Heart left ventricle (tissue), 13 donors: ENCODE measurements at regions not wholly inside any gene's neighbourhood (a gene's known extent, or its start where the extent isn't known, plus 50 kb on each side); places are given as distances from the start of the nearest gene placed in this dataset.

ENCODE experiments used
- POLR2A ChIP-seq, 2 donors: fragments of 450-650 bp; IDR thresholded peaks; one replicate each; pipeline ENCODE4 v1.6.1; 2017; ENCODE audit warnings: antibody characterized with exemption in 2 of 2, mild to moderate bottlenecking in 2 of 2, moderate library complexity in 2 of 2
- TF ChIP-seq, protein P1 (sequence below), 12 donors: fragments of 200-600 bp; sonication (generic) in 4 of 12; IDR thresholded peaks; one replicate each; pipeline versions ENCODE4 v1.5.0 to v1.8.0; 2018 to 2022; ENCODE audit warnings: antibody characterized with exemption in 12 of 12, mild to moderate bottlenecking in 5 of 12
- donor health status: ischemic (EF 13 %, LVEDD 7.1; RV severe dilation, severe dysfunction).
- donor health status: DM: no; HTN: yes; CAD: no.
- donor health status: DM: no; HTN: no; CAD: no.
- donor health status: ischemic (EF 25% LVEDD 6.9; RV normal size, moderate dysfunction).
- donor health status: ischemic (EF 25% LVEDD 5.7; RV mildly dilated, moderate dysfunction).
- donor health status: ischemic (EF 35%, LVEDD 5.7; RV mildly dilated, moderate dysfunction).
- donor health status: nonischemic (EF 11% LVEDD 7.7; RV severe dilation, severe dysfunction).
- donor health status: DM: yes; HTN: yes; CAD: no.
- donor health status: PGD.
- donor health status: ischemic (EF 29% LVEDD 5.4; RV normal size, mild dysfunction).
- donor health status: nonischemic (EF 23%, LVEDD 6.1; RV moderate dilation, normal function).

DNA sequence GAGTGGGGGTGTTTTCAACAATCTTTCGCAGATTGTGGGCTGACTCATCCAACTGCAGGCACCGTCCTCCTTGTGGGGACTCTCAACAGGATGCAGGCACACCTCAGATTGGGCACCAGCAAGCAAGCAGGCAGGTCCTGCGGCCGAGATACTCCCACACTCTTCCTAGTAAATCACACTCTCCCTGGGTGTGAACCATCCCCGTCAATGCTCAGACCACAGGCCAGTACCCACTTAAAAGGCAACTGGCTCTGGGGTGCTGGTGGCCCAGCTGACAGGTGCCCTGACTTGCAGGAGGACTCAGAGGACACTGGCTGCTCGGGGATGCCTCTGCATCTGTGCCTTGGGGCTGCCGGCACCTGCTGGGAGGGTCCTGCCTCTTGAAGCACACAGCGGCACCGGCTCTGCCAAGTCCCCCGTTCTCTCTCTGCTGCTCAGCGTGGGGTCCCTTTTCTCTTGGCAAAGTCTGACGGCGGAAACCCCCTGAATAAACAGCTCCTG lies 282.5 kb downstream of the CTTN start:
- TF ChIP-seq, protein P1, sequence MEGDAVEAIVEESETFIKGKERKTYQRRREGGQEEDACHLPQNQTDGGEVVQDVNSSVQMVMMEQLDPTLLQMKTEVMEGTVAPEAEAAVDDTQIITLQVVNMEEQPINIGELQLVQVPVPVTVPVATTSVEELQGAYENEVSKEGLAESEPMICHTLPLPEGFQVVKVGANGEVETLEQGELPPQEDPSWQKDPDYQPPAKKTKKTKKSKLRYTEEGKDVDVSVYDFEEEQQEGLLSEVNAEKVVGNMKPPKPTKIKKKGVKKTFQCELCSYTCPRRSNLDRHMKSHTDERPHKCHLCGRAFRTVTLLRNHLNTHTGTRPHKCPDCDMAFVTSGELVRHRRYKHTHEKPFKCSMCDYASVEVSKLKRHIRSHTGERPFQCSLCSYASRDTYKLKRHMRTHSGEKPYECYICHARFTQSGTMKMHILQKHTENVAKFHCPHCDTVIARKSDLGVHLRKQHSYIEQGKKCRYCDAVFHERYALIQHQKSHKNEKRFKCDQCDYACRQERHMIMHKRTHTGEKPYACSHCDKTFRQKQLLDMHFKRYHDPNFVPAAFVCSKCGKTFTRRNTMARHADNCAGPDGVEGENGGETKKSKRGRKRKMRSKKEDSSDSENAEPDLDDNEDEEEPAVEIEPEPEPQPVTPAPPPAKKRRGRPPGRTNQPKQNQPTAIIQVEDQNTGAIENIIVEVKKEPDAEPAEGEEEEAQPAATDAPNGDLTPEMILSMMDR (IDR thresholded peaks at IDR 0.05): no peak
- TF ChIP-seq POLR2A (IDR thresholded peaks at IDR 0.05): no peak
